ENCODE measurements at regions not wholly inside any gene's neighbourhood (a gene's known extent, or its start where the extent isn't known, plus 50 kb on each side); places are given as distances from the start of the nearest gene placed in this dataset.

GRCh38 chr21:27132266-27132665 is 165.4 kb upstream of the ADAMTS5 start:
- ATAC-seq (no peak), DNase-seq (no peak)
- Histone ChIP-seq H3K4me1 (no peaks in the 10 kb centered on the region), H3K27me3 (ENCODE audit: insufficient read depth in 3 of 3, low read length in 2 of 3) (no peaks in the 10 kb centered on the region), H3K27ac (no peak overlapping the region), H3K36me3 (ENCODE audit: insufficient read depth in 1 of 2, low read depth in 1 of 2) (no peaks in the 10 kb centered on the region), H3K4me3 (no peak overlapping the region), H3K9me3 (no peaks in the 10 kb centered on the region)
- 51 to 75% (median 63%) methylated on average over 2 of the region's 2 CpGs for WGBS, 3 donors
- intact Hi-C loops (cut with DNase I), result no loop called here
- TF ChIP-seq CTCF (IDR thresholded peaks at IDR 0.05), result no peak

- intact Hi-C loops (cut with DNase I), result no loop called here
- 82 to 86% (median 85%) methylated on average over 3 of the region's 3 CpGs for WGBS, 3 donors
- Histone ChIP-seq H3K4me3 (no peak overlapping the region), H3K27ac (no peak overlapping the region), H3K36me3 (ENCODE audit: insufficient read depth in 1 of 2, low read depth in 1 of 2) (no peaks in the 10 kb centered on the region), H3K9me3 (no peaks in the 10 kb centered on the region), H3K27me3 (ENCODE audit: insufficient read depth in 3 of 3, low read length in 2 of 3) (no peaks in the 10 kb centered on the region), H3K4me1 (no peaks in the 10 kb centered on the region)
- no peak for TF ChIP-seq CTCF (IDR thresholded peaks at IDR 0.05)
- no peak for ATAC-seq
- DNase-seq, result no peak
These were observed 163.3 kb upstream of the ADAMTS5 start for GRCh38 chr21:27130154-27130553.

- intact Hi-C loops (cut with DNase I), result no loop called here
- H3K4me3 ChIP-seq, result no peak overlapping the region
- H3K27me3 ChIP-seq (ENCODE audit: insufficient read depth in 3 of 3, low read length in 2 of 3), result no peaks in the 10 kb centered on the region
- DNase-seq (no peak), ATAC-seq (peak in 1 of 4 donors; percentile 24)
- no peak for TF ChIP-seq CTCF (IDR thresholded peaks at IDR 0.05)
- no peaks in the 10 kb centered on the region for H3K36me3 ChIP-seq (ENCODE audit: insufficient read depth in 1 of 2, low read depth in 1 of 2)
- H3K9me3 ChIP-seq, result no peaks in the 10 kb centered on the region
- H3K4me1 ChIP-seq, result no peaks in the 10 kb centered on the region
- no peak overlapping the region for H3K27ac ChIP-seq
These were observed 162.8 kb upstream of the ADAMTS5 start for GRCh38 chr21:27129694-27130093.

GRCh38 chr21:27129215-27129614 is 162.3 kb upstream of the ADAMTS5 start:
- intact Hi-C loops (cut with DNase I), result no loop called here
- H3K4me1 ChIP-seq, result no peaks in the 10 kb centered on the region
- no peak for DNase-seq
- no peaks in the 10 kb centered on the region for H3K27me3 ChIP-seq (ENCODE audit: insufficient read depth in 3 of 3, low read length in 2 of 3)
- WGBS, 3 donors, result 67 to 79% (median 75%) methylated on average over 1 of the region's 1 CpG
- no peaks in the 10 kb centered on the region for H3K9me3 ChIP-seq
- no peak overlapping the region for H3K27ac ChIP-seq
- no peaks in the 10 kb centered on the region for H3K36me3 ChIP-seq (ENCODE audit: insufficient read depth in 1 of 2, low read depth in 1 of 2)
- no peak for TF ChIP-seq CTCF (IDR thresholded peaks at IDR 0.05)
- H3K4me3 ChIP-seq, result no peak overlapping the region
- no peak for ATAC-seq

- DNase-seq, result no peak
- Histone ChIP-seq H3K4me3 (no peak overlapping the region), H3K27me3 (ENCODE audit: insufficient read depth in 3 of 3, low read length in 2 of 3) (no peaks in the 10 kb centered on the region), H3K36me3 (ENCODE audit: insufficient read depth in 1 of 2, low read depth in 1 of 2) (no peaks in the 10 kb centered on the region), H3K4me1 (no peaks in the 10 kb centered on the region), H3K27ac (no peak overlapping the region), H3K9me3 (no peaks in the 10 kb centered on the region)
- no peak for TF ChIP-seq CTCF (IDR thresholded peaks at IDR 0.05)
- WGBS, 3 donors, result 83 to 87% (median 85%) methylated on average over 4 of the region's 4 CpGs
- intact Hi-C loops (cut with DNase I), result no loop called here
- ATAC-seq, result no peak
These were observed 159.3 kb upstream of the ADAMTS5 start for GRCh38 chr21:27126140-27126539.

All from psoas muscle (tissue), 7 donors.